Superior temporal gyrus (tissue), 1 donor: ENCODE measurements at regions not wholly inside any gene's neighbourhood (a gene's known extent, or its start where the extent isn't known, plus 50 kb on each side); places are given as distances from the start of the nearest gene placed in this dataset.
"Not testable (repeated sequence)": the region's sequence is repeated elsewhere in the genome, so short reads cannot be mapped to it uniquely, and the experiment has no call there.

Experiments
- DNase-seq: peaks from one replicate; pipeline ENCODE4 v3.0.0-alpha.2; 2016; ENCODE audit errors: extremely low spot score

DNA sequence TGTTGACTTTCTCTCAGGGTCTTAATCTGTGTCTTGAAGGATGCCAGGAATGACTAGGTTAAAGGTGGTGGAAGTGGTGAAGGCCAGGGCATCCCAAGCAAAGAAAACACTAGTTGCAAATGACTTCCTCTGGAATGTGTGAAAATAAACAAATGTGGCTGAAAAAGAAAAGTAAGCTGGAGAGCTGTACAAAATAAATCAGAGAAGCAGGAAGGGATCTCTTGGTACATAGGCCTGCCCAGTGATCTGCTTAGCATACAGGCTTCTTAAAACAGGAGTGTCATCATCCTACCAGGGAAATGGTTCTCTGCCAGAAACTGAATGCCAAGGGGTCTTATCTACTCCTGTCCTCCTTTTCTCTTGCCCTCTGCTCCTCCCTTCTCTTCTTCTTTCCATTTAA is 1616.0 kb downstream of the KHDRBS2 start:
- DNase-seq = no peak

DNA sequence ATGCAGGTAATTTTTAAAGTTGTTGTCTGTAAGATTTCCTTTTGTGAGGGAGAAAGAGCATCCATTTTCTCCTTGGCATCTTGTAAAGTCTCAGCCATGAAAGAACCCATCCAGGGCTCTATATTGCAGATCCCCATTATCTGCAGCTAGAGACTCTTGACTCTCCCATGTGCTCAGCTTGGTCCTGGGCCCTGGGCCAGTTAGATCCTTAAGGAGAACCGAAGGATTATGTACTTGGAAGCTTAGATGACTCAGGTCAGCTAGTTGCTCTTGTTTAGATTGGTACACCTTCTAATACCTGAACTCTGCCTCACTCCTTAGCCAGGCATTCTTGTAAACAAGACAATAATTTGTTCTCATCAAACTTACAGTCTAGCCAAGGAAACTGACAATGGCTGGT is 1617.6 kb downstream of the KHDRBS2 start:
- no peak for DNase-seq

- not testable (repeated sequence) for DNase-seq
Observed at GRCh38 chr6:60663199-60663598, 1622.8 kb downstream of the KHDRBS2 start.

DNA sequence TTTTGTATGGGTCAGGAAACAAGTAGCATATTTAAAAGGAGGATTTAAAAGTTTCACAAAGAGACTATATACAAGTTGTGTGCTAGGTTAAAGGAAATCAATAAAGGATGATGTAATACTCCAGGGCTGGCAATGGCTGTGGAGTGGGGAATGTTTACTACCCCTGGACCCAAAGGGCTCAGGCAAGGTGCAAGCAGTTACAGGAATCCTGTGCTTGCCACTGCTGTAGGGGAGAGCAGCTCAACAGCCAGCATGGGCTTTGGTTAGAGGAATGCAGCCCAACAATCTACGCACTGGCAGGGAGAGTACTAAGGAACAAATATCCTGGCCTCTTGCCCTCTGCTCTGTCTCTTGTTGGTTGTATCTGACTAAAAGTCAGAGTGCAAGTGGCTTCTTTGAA is 1642.2 kb downstream of the KHDRBS2 start:
- DNase-seq = no peak

- DNase-seq = not testable (repeated sequence)
Observed at GRCh38 chr6:60639185-60639584, 1646.8 kb downstream of the KHDRBS2 start.
